Astrocyte of the spinal cord (primary cell): ENCODE measurements at regions not wholly inside any gene's neighbourhood (a gene's known extent, or its start where the extent isn't known, plus 50 kb on each side); places are given as distances from the start of the nearest gene placed in this dataset.

Experiments used
- DNase-seq: peaks from one replicate; pipeline ENCODE4 v3.0.0; 2011; ENCODE audit warnings: low read depth, low spot score
- H3K4me3 ChIP-seq: 2 replicates; pipeline ENCODE4 v1.5.1; 2011; ENCODE audit warnings: low read depth, mild to moderate bottlenecking, low read length, moderate library complexity
- CTCF ChIP-seq: IDR thresholded peaks from 2 replicates; pipeline ENCODE4 v1.5.1; 2012; ENCODE audit warnings: low read depth, mild to moderate bottlenecking, low read length, inconsistent platforms
- in situ Hi-C: cut with HindIII; loops from 2 replicates; pipeline ENCODE4 v1.10.0; 2017; ENCODE audit warnings: low sequenced_read_pairs

DNA sequence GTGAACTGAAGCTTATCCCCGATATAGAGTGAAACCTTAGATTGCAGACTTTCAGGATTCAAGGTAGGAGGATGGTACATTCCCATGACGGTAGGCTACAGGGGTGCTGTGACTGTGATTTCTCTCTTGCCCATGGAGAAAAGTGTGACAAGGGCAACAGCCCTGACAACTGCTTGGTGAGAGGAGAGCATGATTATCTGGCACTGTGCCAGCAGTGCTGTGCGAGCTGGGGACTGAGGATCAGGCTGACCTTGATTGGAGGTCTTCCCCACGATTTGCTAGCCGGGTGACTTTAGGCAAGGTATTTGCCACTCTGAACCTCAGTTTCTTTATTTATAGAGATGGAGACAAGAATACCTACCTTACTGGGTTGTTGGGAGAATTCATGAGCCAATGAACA lies 229.5 kb downstream of the PTEN start:
- no peak for TF ChIP-seq CTCF
- in situ Hi-C loops: no loop called here
- no peak for DNase-seq
- no peak overlapping the region for H3K4me3 ChIP-seq

DNA sequence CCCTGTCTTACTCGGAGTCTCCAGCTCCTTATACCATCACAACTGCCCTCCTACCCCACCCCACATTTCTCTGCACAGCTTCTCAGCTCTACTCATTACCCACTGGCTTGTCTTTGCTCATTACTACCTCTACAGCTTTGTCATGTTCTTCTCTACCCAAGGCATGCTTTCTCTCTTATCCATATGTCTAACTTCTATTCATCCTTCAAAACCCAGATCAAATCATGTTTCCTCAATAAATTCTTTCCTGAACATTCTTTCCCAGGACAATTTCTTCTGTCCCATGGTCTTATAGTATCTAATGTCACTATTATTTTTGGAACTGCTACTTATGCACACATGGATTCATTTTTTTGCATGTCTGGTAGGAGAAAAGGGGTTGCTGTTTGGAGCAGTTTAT lies 231.4 kb downstream of the PTEN start:
- in situ Hi-C loops: no loop called here
- no peak for DNase-seq
- no peak for TF ChIP-seq CTCF
- H3K4me3 ChIP-seq: no peak overlapping the region

DNA sequence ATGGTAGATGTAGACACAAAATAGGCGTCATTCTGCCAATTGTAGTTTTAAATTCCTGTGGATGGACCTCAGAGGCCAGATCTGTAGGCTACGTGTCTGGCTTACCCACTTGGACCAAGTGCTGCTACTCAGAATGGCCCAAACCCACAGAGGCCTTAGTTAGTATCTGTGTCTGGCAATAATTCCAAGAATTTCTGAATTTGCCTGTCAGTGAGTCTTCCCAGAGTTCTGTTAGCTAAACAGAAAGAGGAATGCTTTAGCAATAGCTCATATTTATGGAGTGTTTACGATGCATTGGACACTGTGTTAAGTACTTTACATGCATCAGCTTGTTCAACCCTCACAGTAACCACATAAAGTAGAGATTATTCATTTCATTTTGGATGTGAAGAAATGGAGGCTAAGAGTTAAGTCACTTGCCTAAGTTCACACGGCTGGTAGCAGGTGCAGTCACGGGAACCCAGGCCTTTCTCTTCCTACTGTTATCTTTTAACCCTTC lies 231.8 kb downstream of the PTEN start:
- in situ Hi-C loops: no loop called here
- no peak for TF ChIP-seq CTCF
- no peak for DNase-seq
- H3K4me3 ChIP-seq: no peak overlapping the region

DNA sequence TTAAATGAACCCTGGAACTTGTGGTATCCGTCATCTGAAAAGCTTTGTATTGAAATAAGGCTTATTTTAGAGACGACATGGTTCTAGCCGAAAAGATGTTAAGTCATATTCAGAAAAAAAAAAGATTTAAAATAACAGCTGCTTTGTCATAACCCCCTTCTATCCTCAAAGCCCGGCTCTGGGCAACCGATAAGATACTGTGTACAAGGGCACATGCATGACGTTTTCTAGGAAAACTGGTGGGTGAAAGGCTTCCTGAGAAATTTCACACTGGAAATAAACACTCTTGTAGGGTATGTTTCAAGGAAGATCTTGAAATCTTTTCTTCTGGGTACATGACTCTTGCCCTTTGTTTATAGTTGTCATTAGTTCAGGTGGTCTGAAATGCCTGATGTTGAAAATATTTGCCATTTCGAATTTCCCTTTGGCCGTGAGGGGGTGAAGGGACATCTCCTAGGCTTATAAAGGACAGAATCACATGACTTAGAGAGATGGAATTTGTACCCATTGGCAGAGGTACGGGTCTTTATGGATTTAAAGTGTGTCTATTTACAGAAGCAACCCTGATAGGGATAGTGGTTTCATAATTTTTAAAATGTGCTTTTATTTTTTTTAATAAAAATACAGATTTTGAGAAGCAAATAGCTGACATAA lies 232.5 kb downstream of the PTEN start:
- in situ Hi-C loops: no loop called here
- no peak for TF ChIP-seq CTCF
- DNase-seq: no peak
- H3K4me3 ChIP-seq: no peak overlapping the region

DNA sequence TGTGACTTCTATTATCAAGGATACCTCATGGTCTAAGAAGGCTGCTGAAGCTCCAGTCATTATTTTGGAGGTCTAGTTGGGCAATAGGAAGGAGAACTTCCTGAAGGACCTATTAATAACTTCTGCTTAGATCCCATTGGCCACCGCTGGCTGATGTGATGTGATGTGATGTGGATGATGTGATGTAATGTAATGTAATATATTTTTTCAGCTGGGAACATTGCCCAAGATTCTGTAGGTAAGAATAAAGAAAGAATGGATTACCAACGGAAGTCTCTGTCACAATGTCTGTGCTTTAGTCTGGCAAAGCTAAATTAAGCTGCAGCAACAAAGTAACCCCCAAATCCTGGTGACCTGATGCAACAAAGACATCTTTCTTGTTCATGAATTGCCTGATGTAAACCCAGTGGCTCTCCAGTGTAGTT lies 233.7 kb downstream of the PTEN start:
- in situ Hi-C loops: no loop called here
- H3K4me3 ChIP-seq: no peak overlapping the region
- no peak for DNase-seq
- no peak for TF ChIP-seq CTCF

DNA sequence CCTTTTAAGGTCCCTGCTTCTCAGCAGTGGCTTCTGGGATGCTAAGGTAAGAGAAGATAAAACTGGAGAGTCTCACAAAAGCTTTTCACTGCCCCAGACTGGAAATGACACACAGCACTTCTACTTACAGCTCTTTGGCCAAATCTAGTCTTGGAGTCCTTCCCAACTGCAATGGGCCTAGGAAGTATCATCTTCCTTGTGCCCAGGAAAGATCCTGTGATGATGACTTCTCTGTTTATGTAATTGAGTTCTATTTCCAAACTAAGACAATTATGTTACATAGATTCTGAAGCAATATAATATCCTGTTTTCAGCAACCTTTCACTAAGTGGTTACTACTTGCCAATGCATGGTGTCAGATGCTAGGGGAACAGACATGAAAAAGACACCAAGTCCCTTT lies 234.1 kb downstream of the PTEN start:
- H3K4me3 ChIP-seq: no peak overlapping the region
- no peak for DNase-seq
- in situ Hi-C loops: no loop called here
- TF ChIP-seq CTCF: no peak
